Stimulated activated CD4-positive, alpha-beta T cell treated with anti-CD3 and anti-CD28 coated beads, Interleukin-1b, Interleukin-23, amount 100 ng/mL, for 24 hours (primary cell): ENCODE measurements at regions not wholly inside any gene's neighbourhood (a gene's known extent, or its start where the extent isn't known, plus 50 kb on each side); places are given as distances from the start of the nearest gene placed in this dataset.

ENCODE experiments used
- DNase-seq, 4 experiments: peaks; one replicate each; pipeline ENCODE4 v3.0.0-alpha.2; 2020; ENCODE audit warnings: low read depth in 4 of 4, low spot score in 1 of 4

DNA sequence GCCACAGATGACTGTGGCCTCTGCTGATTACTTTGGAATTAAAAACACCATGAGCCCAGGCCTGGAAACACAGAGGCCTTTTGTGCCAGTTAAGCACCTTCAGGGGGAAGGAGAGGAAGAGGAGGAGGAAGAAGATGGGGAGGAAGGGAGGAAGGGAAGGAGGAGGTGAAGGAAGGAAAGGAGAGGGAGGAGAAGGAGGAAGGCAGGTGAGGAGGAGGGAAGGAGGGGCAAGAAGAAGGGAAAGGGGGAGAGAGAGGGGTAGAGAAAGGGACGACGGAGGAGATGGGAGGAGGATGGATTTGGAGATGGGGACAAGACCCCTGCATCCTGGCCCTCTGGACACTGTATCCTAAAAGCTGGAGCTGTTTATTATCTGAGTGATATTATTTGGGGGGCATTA is 231.0 kb downstream of the UQCRFS1 start:
- DNase-seq: no peak

DNA sequence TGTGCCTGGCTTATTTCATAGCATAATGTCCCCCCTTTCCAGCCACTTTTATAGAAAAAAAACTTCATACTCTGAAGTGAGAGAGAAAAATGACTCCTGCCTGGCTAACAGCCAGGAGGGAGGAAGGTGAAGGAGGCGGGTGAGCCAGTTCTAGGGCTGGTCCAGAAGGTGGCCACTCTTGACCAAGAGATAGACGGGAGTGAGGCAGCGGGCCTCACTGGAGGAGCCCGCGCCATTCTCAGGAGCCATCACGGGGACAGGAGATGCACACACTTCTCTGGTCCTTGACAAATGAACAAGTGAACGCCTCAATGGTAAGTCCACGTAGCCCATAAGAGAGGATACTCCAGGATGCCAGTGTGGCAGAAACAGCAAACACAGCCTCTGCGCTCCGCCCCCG is 231.4 kb downstream of the UQCRFS1 start:
- DNase-seq: no peak

DNA sequence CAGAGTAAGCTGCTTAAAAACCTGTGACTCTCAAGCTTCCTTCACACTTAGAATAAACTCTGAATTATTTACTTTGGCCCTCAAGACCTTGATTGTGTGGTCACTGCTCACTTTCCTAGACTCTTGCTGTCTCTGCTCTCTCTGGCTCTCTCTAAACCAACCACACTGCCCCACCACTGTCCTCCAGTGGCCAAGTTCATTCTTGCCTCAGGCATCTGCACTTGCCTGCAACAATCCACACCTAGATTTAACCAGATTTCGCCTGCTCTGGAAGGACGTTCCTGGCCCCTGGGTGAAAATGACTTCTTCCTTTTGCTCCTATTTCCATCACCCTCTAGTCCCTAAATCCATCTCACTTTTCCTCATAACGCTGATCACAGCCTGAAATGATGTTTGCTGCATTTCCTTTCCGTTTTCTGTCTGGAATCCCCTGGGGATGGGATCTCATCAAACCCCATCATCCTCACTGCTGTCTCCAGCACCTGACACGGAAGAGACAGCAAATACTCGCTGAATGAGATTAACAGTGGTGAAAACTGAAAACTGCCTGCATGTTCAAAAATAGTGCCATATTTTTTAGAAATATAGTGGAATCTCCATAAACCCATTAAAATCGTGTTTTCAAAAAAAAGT is 232.6 kb downstream of the UQCRFS1 start:
- DNase-seq: no peak

DNA sequence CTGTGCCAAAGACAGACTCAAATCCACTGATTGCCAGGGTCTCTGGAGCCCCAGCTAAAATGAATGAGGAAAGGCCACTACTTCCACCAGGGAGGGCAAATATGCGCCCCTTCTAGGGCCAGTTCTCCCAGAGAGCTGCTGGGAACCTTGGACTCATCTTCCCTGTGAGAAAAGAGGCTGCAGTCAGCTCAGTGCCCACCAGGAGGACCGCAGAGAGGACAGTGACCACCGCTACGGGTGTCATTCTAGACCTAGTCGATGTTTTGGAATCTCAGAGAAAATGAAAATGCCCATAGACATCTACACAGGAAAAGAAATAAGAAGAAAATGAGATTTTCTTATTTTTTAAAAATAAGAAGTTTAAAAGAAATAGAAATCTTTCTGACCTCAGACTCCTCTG is 235.1 kb downstream of the UQCRFS1 start:
- no peak for DNase-seq

DNA sequence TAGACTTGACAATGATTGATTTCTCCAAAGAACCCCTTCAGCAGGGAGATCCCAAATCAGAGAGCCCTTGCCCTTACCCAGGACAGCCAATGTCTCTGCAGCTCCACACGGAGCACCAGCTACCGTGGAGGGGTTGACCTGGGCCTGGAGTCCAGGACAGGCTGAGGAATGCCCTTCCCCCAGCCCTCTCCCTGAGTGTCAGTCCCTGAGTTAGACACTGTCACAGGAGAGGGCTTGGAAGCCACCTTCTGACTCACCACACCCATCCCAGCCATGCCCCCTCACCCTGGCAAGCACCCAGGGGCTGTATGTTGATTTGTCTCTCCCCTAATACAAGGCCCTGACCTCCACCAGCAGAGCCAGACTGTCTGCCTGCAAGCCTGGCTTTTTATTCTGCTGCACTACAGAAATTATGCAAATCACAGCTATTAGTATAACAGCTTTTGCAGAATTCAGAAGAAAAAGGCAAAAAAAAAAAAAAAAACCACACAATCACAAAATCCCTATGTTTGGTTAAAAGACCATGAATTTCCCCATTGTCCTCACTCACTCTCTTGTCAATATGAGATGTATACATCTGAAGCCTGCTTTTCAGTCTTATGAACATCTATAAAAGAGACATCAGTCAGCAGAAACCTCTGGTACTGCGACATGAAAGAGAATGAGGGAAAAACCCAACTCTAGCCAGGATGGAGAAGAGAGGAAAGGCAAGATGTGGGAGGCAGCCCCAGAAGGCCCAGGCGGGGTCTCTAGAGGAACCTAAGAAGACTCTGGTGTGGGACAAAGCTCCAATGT is 240.7 kb downstream of the UQCRFS1 start:
- DNase-seq: no peak

DNA sequence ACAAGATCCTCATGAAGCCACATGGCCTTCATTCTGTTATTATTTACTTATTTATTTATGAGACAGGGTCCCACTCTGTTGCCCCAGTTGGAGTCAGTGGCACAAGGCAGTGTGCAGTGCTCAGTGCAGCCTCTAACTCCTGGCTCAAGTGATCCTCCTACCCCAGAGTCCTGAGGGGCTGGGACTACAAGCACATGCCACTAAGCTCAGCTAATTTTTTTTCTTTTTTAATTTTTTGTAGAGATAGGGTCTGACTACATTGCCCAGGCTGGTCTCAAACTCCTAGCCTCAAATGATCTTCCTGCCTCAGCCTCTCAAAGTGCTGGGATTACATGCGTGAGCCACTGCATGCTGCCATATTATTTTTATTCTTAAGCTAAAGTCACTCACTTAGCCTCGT is 241.4 kb downstream of the UQCRFS1 start:
- no peak for DNase-seq

DNA sequence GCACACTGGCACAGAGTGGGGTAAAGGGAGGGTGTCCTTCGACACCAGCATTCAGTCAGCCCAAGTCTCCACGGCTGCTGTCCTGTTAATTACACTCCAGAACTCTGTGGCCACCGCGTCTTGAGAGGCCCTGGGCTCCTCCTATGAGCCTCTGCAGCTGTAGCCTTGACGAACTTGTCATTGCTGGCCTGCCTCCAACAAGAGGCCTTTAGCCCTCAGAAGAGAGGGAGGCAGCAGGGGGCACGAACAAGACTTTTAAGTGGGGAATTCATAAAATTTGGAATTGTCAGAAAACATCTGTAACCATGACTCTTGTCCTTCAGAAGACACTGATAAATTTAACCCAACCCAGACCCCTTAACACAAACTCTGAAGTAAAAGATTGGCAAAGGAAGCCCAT is 241.9 kb downstream of the UQCRFS1 start:
- no peak for DNase-seq

DNA sequence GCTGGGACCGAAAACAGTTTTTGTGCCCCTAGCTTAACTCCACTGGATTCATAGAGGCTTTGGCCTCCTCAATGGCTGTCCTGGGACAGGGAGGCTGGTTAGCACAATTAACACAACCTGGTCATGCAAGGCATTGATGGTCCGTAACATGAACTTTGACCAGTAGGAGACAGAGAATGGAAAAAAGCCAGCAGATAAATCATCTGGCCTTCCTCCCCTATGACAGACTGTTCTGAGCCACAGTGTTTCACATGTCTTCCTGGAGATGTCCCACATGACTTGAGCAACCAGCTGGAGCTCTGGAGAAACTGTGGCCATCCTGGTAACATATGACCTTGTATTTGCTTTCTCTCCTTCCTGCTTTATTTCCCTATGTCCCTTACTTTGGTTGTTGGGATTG is 244.2 kb downstream of the UQCRFS1 start:
- DNase-seq: no peak

DNA sequence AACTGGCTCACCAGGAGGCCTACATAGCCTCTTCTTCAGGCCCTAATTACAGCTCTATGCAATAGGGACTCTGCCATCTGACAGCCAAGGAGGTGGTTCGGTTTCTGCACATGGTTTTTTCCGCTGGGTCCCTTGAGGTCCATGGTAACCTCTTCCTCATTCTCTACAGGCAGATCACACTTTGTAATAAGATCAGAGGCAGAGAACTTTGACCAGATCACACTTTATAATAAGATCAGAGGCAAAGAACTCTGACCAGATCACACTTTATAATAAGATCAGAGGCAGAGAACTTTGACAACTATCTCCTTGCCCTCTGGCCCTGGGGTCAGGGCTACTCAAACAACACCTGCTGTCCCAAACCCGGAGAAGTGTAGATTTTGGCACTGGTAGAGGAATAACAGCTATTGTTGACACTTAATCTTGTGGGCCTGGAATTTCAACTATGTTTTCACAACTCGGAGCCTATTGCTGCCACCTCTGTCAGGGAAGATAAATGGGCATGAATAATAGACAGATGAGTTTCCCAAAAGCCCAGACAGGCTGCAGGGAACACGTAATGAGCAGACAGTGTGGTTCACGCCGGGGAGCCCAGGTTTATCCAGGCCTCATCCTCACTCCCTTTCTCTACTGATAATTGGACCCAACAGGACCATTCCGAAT is 246.1 kb downstream of the UQCRFS1 start:
- no peak for DNase-seq

DNA sequence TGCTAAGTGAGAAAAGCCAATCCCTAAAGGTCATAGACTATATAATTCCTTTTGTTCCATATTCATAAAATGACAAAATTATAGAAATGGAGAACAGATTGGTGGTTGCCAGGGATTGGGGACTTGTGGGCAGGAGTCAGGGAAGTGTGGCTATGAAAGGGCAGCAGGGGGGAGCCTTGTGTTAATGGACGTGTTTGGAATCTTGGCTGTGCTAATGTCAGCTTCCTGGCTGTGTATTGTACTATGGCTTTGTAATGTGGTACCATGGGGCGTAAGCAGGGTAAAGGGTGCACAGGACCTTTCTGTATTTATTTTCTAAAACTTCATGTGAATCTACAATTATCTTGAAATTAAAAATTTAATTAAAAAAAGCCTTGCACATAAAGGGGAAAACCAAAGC is 248.5 kb downstream of the UQCRFS1 start:
- no peak for DNase-seq

DNA sequence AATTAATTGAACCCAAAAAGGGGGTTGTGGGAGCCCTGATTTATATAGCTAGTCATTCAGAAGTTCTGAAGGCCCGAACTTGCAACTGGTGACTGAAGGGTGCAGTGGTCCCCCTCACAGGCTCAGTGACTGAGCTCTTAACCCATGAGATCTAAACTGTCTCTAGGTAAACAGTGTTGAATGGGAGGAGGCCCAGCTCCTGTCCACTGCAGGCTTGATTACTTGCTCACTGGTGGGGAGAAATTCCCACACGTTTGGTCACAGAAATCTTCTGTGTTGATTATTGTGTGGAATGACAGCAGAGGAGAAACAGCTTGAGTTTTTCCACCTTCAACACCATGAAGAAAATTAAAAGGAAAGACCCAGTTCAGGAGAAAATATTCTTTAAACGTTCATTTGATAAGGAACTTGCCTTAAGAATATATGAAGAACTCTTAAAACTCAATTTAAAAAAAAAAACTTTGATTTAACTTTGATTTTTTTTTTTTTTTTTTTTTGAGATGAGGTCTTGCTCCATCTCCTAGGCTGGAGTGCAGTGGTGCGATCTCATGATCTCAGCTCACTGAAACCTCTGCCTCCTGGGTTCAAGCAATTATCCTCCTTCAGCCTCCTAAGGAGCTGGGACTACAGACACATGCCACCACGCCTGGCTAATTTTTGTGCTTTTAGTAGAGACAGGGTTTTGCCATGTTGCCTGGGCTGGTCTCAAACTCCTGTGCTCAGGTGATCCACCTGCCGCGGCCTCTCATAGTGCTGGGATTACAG is 249.3 kb downstream of the UQCRFS1 start:
- DNase-seq: no peak

DNA sequence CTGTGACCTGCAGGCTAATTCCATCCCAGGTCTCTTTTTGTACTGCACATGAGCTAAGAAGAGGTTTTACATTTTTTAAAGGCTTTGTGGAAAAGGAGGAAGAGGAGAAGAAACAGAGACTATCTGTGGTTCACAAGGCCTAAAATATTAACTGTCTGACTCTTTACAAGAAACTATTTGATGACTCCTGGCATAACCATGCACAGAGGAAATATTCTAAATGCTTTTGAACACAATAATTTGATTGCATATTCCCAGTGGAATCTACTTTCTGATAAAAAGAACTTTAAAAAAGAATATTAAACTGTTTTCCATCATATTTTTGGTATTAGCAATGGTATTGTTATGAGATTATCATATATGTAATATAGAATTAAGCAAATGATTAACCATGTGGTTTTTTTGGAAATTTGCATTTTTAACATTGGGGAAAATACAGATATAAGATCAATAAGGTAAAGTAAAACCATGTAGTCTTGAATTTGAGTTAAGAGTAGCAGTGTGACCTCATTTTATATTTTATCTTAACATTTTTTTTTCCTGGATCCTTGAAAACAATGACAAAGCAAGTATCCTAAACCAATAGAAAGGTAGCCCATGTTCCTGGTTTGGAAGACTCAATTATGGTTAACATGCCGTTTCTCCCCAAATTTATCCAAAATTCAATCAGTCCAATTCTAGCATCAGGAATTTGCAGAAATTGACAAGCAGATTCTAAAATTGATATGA is 251.0 kb downstream of the UQCRFS1 start:
- DNase-seq: no peak

DNA sequence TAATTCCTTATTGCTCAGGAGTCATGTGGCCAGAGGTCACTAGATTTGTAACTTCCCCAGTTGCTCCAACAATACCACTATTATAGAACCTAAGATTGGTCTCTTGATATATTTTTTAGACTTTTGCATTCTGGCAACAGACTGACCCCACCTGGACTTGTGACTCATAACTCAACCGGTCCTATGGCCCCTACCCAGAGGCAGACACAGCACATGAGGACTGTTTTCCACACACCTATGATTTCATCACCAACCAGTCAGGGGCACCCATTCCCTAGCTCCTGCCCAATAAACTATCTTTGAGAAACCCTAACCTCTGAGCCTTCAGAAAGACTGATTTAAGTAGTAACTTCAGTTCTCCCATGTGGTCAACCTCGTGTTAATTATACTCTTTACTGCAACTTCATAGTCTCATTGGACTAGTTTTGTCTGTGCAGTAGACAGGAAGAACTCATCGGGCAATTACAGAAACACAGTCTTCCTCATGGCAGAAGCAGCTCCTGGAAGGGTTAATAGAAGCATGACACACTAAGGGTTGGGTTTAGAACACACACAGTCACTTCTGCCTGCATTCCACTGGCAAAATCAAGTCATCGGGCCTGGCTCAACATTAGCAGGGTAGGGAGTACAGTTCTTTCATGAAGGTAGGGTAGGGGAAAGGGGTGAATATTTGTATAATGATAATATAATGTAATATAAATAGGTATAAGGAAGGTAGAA is 251.8 kb downstream of the UQCRFS1 start:
- DNase-seq: no peak

DNA sequence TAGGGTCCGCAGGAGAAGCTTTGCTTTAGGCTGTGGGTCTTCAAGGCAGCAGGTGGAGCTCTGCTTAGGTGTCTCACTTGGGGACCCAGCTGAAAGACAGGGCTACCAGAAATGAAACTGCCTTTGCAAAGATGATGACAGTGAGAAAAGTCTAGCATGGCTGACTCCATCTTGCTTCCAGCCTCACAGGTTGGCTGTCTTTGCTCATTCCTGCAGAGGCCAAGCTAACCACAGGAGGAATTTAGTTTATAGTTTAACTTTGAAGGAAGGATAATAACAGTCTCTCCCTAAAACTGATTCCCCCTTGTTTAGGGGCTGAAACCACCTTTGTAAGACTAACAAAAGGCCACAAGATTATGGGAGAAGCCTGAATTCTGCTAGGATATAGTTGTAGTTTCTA is 252.4 kb downstream of the UQCRFS1 start:
- DNase-seq: no peak

DNA sequence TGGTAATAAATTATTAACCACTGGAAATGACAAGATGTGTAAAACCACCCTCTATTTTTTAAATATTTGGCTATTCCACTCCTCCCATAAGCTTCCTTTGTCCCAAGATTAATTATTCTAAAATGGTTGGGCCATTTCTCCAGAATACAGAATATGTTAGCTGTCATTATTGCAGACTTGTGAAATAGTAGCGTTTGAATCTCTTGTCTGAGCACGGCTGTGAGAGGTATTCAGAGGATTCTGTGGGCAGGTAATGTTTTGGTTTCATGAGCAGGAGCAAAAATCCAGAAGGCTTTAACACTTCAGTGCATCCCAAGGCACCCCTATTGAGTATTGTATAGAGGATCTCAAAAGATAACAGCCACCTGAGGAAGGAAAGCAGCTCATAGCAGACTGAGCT is 256.0 kb downstream of the UQCRFS1 start:
- DNase-seq: no peak

DNA sequence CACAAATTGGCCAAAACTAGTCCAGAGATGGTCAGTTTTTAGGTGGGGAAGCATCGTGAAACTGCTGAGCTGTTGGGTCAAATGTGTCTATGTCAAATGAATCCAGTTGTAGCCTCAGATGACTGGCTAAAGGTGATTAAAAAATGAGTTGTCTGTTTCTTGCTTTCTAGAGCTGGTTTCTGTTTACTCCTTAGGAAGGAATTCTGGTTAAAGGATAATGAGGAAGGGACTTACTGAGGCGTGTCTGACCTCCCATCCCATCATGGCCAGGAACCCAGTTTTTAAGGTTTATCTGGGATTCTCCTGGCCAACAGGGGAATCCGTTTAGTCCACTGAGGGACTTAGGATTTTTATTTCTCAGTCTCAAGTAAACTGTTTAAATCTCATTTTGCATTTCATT is 256.5 kb downstream of the UQCRFS1 start:
- no peak for DNase-seq

DNA sequence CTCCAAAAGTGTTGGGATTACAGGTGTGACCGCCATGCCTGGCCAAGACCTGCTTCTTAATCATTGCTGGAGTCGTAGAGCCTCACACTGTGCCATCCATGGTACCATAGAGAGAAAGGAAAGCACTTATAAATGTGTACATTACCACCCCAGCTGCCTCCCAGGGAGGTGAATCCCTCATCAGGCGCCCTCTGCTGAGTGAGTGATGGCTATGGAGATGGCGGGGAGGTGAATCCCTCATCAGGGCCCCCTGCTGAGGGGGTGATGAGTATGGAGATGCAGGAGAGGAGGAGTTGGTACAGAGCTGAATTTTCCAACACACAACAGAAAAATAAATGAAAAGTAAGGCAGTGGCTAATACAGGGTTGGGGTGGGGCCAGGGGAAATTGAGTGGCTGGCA is 263.4 kb downstream of the UQCRFS1 start:
- DNase-seq: no peak

DNA sequence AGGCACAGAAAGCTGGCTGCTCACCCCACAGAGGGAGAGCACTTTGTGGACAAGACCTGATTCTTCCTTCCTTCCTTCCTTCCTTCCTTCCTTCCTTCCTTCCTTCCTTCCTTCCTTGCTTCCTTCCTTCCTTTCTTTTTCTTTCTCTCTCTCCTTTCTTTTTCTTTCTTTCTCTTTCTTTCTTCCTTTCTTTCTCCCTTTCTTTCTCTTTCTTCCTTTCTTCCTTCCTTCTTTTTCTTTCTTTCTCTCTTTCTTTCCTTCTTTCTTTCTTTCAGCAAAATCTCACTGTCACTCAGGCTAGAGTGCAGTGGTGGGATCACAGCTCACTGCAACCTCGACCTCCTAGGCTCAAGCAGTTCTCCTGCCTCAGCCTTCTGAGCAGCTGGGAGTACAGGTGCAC is 263.9 kb downstream of the UQCRFS1 start:
- DNase-seq: no peak

DNA sequence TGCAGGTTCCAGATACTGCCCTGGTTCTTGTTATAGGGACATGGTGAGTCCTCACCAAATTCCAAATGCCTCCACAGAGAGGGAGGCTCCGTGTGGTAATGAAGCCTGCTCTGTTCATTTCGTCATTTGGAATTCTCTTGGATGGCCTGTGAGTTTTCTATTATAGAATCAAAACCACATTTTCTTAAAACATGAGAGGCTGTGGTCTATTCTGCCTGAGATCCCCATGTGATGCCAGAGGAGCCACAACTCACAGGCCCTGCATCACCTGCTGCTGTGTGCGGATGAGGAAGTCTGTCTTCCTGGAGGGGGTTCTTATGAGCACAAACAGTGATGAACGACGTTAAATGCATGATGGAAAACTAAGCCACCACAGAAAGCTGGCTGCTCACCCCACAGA is 264.4 kb downstream of the UQCRFS1 start:
- DNase-seq: no peak

DNA sequence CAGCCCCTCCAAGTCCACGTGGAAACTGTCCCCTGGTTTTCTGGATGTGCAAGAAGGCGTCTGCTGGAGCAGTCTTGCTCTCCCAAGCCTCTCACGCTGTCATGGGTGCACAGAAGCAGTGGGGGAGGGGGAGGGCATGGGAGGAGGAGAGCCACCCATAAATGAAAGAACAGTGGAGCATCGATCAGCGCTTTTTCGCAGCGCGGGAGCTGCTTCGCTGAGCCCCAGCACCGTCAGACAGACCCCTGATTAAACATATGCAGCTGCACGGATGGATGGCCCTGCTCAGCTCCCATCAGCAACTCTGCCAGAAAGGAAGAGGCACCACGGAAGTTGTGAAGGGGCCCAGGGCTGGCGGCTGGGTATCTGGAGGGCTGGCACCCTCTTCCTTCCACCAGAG is 264.9 kb downstream of the UQCRFS1 start:
- DNase-seq: no peak
